ENCODE measurements at regions not wholly inside any gene's neighbourhood (a gene's known extent, or its start where the extent isn't known, plus 50 kb on each side); places are given as distances from the start of the nearest gene placed in this dataset.

- intact Hi-C loops (cut with DNase I): no loop called here
- H3K27me3 ChIP-seq: no peaks in the 10 kb centered on the region
- TF ChIP-seq CTCF (IDR thresholded peaks at IDR 0.05): no peak
- peaks cover 0 to 12% (median 0%) of the 10 kb centered on the region in 11 donors for H3K9me3 ChIP-seq
- H3K27ac ChIP-seq: no peak overlapping the region
- no peaks in the 10 kb centered on the region for H3K36me3 ChIP-seq
- WGBS, 2 donors: 65 to 75% methylated on average over 3 of the region's 3 CpGs
- ATAC-seq (no peak), DNase-seq (no peak)
- no peak overlapping the region for H3K4me3 ChIP-seq
- no peaks in the 10 kb centered on the region for H3K4me1 ChIP-seq
These were observed 184.8 kb upstream of the FUT9 start for GRCh38 chr6:95830859-95831557.

GRCh38 chr6:95837890-95838289 lies 177.9 kb upstream of the FUT9 start:
- H3K27me3 ChIP-seq: no peaks in the 10 kb centered on the region
- DNase-seq (no peak), ATAC-seq (no peak)
- H3K9me3 ChIP-seq: no peaks in the 10 kb centered on the region
- no peak overlapping the region for H3K4me3 ChIP-seq
- no peak for TF ChIP-seq CTCF (IDR thresholded peaks at IDR 0.05)
- H3K27ac ChIP-seq: no peak overlapping the region
- no peaks in the 10 kb centered on the region for H3K36me3 ChIP-seq
- intact Hi-C loops (cut with DNase I): no loop called here
- no peaks in the 10 kb centered on the region for H3K4me1 ChIP-seq

- intact Hi-C loops (cut with DNase I): loop anchor here in 1 of 10 donors (10.0 kb wide), 1 partner anchor 407 kb away; no protein-coding TSS in a partner anchor
- Histone ChIP-seq H3K27ac (no peak overlapping the region), H3K4me3 (no peak overlapping the region), H3K4me1 (no peaks in the 10 kb centered on the region), H3K36me3 (no peaks in the 10 kb centered on the region), H3K9me3 (no peaks in the 10 kb centered on the region), H3K27me3 (no peaks in the 10 kb centered on the region)
- no peak for DNase-seq
- no peak for ATAC-seq
- TF ChIP-seq CTCF (IDR thresholded peaks at IDR 0.05): no peak
These were observed 174.2 kb upstream of the FUT9 start for GRCh38 chr6:95841560-95841959.

- Histone ChIP-seq H3K36me3 (no peaks in the 10 kb centered on the region), H3K9me3 (no peaks in the 10 kb centered on the region), H3K27ac (no peak overlapping the region), H3K4me3 (no peak overlapping the region), H3K27me3 (no peaks in the 10 kb centered on the region), H3K4me1 (no peaks in the 10 kb centered on the region)
- DNase-seq (no peak), ATAC-seq (peak in 7 of 8 donors; percentile 17 to 67 (median 37))
- WGBS, 2 donors: 56 to 59% methylated on average over 2 of the region's 2 CpGs
- intact Hi-C loops (cut with DNase I): loop anchor here in 1 of 10 donors (10.0 kb wide), 1 partner anchor 412 kb away; no protein-coding TSS in a partner anchor
- TF ChIP-seq CTCF (IDR thresholded peaks at IDR 0.05): no peak
These were observed 169.1 kb upstream of the FUT9 start for GRCh38 chr6:95846652-95847051.

Measured in heart right ventricle (tissue), 16 donors.